GM18868 (cell line): ENCODE measurements at regions not wholly inside any gene's neighbourhood (a gene's known extent, or its start where the extent isn't known, plus 50 kb on each side); places are given as distances from the start of the nearest gene placed in this dataset.
"Not testable (repeated sequence)": the region's sequence is repeated elsewhere in the genome, so short reads cannot be mapped to it uniquely, and the experiment has no call there.

Experiments used
- ATAC-seq: cut with Tn5 transposase; IDR thresholded peaks from one replicate; pipeline ENCODE4 v1.9.1; 2021; ENCODE audit warnings: mild to moderate bottlenecking, moderate library complexity; ENCODE audit not compliant: unreplicated experiment

DNA sequence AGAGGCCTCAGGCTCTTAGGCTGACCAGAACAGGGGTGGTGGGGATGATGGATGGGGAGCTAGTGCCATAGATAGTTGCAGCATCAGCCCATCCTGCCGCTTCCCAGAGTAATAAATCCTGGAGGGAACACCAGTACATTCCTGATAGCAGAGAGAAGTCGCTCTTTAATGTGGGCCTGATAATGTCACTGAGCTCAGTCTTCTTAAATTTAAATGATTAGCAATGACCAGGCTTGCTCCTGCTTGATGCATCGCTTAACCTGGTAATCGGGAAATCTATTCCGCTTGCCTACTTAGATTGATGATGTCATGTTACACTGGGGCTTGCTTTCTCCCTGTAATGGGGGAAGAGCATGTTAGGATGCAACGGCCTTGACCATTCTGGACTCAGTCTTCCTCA lies 218.6 kb upstream of the PLXNA2 start:
- ATAC-seq, result no peak

DNA sequence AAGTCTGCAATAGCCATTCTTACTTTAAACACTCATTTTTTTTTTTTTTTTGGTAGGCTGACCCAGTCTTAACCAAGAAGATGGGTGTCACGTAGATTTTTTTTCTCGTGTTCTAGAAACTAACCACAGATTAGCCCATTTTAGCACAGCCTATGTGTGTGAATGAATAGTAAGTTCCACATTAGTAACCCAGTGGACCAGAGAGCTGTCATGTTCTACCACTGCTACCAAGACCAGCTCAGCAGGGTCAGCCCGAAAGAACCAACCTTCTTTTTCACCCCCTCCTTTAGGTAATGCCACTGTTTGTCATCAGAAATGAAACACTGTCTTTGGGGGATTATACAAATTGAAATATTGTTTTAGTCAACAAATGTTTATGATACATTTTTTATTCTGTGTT lies 221.1 kb upstream of the PLXNA2 start:
- ATAC-seq, result no peak

DNA sequence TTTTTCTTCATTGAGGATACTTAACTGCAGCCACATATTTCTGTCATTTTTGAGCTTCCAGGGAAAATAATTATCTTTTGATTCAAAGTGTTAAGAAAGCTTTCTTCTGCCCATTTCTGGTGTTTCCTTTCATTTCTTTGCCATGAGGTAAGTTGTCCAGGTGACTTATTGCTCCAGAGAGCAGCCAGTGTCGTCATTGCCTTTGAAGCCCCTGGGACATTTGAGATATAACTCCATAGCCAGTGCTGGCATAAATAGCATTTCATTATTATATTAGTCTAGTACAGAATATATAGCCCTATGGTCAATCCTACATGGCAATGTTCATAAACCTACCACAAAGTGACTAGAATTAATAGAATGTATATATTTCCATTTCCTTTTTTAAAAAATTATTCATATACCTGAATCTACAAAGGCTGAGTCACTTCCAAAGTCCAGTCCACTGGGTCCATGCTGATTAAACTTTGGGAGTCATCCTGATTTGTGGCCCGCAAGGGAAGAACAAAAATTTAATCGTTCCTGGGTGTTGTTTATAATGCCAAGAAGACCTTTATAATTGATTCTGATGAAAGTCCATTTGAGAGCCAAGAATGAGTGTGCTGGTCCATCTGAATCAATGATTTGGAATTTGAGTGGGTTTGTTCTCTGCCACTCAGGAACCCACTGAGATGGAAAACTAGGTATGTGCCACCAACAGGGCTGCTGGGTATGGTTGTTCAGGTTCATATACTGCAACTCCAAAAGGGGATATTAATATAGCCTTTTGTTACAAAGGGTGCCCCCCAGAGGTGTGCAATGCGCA lies 221.8 kb upstream of the PLXNA2 start:
- no peak for ATAC-seq

DNA sequence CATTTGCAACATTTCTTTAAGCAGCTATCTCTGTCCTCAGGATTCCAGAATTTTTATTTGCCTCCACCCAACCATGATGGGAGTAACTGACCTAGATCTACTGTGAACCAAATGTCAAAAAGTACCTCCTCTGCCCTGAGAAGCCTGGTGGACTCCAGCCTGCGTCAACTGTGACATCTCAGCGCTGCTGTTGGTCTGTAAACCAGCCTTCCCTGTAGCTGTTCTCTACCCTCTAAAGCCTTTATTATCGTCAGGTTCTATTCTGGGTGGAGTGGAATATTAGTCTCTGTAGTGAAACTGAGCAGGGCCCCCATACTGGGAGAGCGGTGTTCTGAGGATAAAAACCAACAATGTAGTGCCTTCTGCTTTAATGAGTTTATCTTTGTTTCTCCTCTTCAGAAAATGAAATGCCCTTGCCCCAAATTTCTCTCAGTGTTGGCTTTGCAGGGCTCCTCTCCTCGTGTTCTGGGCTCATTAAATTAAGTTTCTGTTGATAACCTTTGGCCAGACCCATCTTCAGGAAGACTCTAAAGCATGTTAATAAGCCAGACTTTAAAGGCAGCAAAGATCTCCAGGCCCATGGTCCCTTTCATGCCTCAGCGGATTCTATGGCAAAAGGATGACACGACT lies 223.1 kb upstream of the PLXNA2 start:
- no peak for ATAC-seq

DNA sequence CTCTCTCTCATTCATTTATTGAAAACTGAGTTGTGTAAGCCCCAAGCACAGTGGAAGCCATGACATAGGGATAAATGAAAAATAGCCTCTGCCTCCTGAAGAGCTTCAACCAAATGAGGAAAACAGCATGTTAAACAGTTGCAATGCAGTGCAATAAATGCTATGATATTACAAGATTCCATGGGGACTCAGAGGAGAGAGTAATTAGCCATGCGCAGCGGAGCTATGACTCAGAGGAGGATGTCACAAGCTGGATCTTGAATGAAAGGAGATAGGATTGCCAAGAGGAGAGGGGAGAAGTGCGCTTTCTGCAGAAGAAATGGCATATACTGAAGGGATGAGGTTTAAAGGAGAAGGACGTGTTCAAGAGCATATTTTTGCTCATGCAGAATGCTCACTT lies 231.3 kb upstream of the PLXNA2 start:
- no peak for ATAC-seq

DNA sequence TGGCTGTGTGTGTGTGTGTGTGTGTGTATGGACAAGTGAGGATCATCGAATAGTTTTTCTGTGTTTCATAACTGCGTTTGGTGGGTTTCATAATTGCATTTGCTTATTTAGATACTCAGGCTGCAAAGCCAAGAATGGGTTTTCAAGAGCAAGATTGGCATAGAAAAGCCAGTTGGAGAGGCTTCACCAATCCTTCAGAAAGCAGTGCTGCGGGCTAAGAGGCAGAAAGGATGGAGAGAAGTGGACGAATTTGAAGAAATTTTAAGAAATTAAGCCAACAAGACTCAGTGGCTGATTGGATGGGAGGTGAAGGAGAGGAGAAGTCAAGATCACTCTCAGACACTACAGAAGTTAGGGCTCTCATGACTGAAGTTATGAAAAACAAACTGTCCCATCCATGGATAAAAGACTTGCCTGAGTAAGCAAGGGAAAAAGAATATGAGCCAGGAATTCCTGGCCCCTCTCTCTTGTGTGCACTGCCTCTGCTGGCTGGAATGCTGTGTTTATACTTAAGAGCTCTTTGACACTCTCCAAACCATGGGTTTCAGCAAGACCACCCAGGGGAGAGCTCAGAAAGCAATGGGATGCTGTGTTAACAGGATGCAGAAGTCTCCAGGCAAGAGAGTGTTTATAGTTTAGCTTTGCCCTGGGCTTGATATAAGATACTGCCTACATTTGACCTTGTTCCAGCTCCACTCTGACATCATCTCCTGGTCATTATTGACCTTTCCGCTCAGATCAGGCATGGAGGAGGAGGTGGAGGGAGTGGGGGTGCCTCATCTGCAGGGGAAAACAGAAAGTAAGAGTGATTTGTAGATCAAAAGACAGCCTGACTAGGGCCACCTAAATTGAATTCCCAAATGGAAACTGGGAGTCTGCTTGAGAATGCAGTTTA lies 232.0 kb upstream of the PLXNA2 start:
- ATAC-seq, result no peak

DNA sequence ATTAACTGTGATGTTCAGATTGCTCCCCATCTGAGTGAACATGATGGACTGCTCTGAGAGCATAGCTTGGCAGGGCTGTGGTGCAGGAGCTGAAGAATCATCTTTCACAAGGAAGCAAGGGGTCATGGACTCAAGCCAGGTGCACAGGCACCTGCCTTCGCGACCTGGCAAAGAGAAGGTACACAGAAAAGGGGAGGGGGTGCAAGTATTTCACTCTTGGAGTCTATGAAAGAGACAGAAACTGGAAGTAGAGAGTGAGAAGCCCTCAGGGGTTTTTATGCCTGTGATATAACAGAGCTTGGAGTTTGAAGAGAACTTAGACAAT lies 232.6 kb upstream of the PLXNA2 start:
- no peak for ATAC-seq

DNA sequence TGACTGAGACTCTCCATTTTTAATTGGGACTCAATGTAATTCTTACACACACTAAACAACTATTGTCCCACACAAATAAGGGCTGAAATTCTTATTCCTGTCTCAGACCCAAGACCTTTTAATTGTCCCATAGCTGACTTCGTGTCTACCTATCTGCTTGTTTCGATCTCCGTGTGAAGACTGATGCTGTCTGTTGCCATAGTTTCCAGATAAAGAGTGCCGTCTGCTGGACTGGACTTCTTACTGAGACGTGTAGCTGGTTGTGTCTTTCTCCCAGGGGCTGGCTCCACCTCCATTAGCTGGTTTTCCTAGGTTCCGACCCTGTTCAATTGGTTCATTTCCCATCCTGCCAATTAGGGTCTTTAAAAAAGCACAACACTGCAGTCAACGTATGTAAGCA lies 235.3 kb upstream of the PLXNA2 start:
- no peak for ATAC-seq

DNA sequence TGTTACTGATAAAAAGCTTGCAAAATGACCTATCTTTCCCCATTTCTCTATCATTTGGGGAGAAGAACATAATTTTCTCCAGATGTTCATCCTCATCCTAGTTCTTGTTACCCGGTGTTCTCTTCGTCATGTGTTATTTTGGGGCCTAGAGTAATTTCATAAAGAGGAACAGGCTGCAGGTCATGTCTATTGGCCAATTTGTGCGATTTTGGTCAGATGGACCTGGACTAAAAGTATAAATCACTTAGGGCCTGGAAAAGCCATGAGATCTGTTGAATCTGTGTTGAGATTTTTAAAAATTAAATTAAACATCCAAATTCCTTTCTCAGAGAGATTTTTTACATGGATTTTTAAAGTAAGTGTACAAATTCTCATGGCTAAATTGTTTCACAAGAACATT lies 241.3 kb upstream of the PLXNA2 start:
- ATAC-seq, result no peak

DNA sequence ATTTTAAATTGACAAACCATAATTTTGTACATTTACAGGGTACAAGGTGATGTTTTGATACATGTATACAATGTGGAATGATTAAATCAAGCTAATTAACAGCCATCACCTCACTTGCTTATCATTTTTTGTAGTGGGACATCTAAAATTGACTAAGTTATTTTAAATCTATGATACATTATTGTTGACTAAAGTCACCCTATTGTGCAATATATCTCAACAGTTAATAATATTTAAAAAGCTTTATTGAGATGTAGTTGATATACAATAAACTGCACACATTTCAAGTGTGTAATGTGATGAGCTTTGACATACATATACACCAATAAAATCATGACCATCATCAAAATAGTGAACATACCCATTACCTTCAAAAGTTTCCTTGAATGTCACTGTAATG lies 242.5 kb upstream of the PLXNA2 start:
- ATAC-seq, result no peak

DNA sequence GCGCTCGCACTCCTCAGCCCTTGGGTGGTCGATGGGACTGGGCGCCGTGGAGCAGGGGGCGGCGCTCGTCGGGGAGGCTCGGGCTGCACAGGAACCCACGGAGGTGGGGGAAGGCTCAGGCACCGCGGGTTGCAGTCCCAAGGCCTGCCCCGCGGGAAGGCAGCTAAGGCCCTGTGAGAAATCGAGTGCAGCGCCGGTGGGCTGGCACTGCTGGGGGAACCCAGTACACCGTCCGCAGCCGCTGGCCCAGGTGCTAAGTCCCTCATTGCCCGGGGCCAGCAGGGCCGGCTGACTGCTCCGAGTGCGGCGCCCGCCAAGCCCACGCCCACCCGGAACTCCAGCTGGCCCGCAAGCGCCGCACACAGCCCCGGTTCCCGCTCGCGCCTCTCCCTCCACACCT lies 244.2 kb upstream of the PLXNA2 start:
- not testable (repeated sequence) for ATAC-seq

DNA sequence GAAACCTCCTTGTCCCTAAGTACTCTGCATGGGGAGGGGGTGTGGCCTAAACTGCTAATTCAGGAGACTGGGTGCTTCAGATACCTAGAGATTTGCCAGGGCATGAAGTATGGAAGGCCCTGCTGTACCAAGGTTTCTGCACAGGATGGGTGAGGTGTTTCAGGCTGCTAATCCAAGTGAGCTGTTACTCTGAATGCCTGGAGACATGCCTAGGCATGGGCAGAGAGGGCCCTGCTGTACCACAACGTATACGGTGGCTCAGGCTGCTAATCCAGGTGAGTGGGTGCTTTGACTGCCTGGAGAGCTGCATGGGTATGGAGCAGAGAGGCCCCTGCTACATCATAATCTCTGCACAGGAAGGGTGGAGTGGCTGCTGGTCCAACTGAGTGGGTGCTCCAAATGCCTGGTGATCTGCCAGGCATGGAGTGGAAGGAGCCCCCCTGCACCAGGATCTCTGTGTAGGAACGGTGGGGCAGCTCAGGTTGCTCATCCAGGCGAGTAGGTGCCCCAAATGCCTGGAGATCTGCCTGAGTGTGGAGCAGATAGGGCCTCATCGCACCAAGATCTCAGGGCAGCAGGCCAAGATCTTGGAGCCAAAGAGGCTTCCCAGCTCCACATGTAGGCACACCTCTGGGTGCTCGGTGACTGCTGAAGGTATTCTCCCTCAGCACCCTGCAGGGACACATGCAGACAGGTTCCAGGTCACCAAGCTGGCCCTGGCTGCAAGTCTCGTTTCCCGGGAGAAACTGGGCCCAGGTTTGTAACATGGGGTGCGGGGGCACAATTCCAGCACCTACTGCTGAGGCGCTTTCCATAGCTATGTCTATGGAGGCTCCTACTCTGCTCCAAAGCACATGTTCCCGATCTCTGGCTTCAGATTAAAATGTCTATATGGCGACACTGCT lies 252.5 kb upstream of the PLXNA2 start:
- ATAC-seq, result no peak

DNA sequence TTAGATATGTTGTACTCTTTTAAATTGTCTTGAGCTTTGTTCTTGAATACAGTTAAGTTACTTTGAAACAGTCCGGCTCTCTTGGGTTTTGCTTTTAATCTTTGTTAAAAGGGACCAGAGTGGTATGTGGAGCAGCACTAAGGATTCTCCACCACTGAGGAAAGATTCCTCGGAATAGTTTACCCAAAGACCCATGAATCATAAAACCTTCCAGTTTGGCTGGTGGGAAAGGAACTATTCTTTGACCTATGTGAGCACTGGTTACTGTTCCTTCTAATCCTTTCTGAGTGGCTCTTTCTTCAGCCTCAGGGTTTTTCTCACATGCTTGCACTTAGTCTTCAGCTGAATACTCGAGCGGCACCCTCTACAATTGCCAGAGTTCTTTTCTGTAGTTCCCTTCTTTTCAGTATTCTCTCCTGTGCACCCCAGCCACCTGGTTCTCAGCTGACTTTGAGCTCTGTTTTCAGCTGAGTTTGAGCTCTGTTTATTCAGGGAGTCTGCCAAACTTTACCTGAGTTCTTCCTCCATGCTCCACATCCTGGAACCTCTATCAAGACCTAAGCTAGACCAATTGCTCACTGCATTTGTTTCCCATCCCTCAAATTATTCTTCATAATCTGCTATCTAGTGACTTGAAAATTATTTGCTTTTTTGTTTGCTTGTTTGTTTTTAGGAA lies 253.8 kb upstream of the PLXNA2 start:
- ATAC-seq, result no peak

DNA sequence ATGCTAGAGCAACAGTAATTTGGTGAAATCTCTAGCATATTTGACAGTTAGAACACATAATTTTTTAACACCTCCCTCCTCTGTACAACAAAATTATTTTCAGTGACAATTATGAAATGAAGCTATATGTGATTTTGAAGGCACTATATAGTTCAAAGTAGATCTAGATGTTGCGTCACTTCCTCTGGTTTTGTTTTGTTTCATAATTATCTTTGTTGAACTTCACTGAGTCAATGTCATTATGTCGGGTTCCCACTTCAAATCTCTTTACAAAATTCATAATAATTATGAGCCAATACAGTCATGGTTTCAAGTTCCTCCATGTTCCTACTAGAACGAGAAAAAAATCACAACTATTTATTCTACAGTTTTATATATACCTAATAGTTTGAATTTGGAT lies 254.8 kb upstream of the PLXNA2 start:
- no peak for ATAC-seq

DNA sequence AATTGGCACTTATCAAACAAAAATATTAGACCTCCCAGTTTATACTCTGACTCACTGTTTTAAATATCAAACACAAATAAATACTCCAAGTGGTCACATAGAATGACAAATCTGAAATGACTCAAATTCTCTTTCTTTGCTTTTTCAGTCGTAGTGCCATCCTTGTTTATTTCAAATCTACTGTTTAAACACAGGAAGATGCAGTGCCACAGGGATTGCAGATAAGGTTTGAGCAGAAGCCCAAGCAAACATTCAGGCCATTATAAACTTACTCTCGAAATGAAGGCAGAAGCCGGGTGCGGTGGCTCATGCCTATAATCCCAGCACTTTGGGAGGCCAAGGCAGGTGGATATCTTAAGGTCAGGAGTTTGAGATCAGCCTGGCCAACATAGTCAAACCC lies 255.4 kb upstream of the PLXNA2 start:
- ATAC-seq, result no peak

DNA sequence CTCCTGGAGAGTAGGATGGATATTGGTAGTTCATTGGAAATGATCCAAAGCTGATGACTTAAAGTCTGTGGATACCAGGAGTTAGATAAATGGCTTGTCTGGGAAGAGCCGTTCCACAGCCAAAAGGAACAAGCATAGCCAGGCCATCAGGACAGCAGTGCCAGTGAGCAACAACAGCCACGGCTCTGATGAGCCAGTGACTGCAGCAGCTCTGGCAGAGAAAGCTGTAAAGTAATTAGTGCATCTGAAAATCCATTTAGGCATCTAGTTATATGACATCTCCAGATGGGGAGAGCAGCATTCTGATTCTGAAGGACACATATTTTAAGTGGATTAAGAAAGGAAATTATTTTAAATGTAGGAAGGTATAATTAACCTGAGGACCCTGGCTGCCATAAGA lies 256.2 kb upstream of the PLXNA2 start:
- ATAC-seq, result no peak

DNA sequence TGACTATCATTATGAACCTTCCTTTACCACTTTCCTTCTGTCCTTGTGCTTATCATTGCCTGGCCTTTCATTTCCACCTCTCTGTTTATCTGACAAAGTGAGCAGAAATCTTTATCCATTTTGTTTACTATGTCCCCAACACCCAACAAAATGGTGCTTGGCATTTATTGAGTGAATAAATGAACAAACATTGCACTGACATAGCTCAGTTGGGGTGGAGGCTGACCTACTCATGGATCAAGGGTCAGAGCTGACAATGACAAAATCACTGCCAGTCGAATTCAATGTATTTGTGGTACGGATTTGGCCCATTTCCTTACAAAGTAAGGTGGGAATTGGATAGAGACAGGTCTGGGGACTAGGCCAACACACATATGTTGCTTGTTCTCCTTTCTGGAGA lies 257.4 kb upstream of the PLXNA2 start:
- ATAC-seq, result no peak

DNA sequence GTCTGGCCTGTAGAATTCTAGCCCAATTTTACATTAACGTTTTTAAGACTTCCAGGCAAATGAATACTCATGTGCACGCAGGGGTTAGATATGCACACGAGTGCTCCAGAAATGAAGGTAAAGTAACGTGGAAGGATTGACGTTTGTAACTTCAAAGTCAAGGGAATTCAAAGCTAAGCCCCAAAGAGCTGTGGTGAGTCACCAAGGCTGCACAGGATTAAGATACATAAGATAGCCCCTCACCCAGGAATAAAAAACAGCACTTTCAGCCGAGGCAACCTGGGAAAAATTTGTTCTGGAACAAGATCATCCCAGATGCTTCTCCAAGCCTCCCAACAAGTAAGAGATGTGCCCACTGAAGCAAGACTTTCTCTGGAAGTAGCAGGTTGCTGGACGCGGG lies 259.6 kb upstream of the PLXNA2 start:
- ATAC-seq, result no peak

DNA sequence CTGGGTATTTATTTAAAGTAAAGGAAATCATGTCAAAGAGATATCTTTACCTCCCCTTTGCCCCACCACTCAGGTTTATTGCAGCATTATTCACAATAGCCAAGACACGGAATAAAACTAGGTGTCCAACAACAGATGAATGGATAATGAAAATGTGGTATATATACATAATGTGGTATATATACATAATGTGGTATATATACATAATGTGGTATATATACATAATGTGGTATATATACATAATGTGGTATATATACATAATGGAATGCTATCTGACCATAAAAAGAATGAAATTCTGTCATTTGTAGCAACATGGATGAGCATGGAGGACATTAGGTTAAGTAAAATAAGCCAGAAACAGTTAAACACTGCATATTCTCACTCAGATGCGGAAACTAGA lies 262.6 kb upstream of the PLXNA2 start:
- ATAC-seq, result no peak

DNA sequence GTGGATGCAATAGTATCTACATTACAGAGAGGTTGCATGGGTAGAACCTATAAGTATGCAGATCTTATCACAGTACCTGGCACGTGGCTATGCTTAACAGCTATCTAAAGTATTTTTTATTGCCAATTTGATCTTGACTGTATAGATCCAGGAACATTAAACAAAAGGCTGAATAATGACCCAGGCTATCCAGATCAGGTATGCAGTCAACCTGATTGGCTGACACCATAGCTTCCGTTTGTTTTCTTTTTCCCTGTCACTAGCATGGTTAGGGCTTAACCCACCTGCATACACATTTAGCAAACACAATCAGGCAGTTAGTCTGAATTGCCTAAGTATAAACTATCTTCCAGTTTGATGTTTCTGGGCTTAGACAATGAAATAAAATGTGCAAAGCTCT lies 264.9 kb upstream of the PLXNA2 start:
- ATAC-seq, result no peak
